GM12878 (cell line): ENCODE measurements at regions not wholly inside any gene's neighbourhood (a gene's known extent, or its start where the extent isn't known, plus 50 kb on each side); places are given as distances from the start of the nearest gene placed in this dataset.

Source experiments
- ATAC-seq: fragments of 200-7000 bp; cut with Tn5 transposase; 3 replicates; pipeline ENCODE4 v1.9.1; 2020; ENCODE audit warnings: mild to moderate bottlenecking, moderate library complexity
- BruUV-seq: library from RNA; stranded (reverse); fragments of 400-500 nt; replicated peaks from 2 replicates; lab custom pipeline; 2021; lab: Mats Ljungman, UMichigan
- CTCF ChIA-PET: fragments of 300-600 bp; sonication (Branson Sonifier 250); formaldehyde crosslinking; extraction: SDS; loops from one replicate; lab custom pipeline; 2021; ENCODE audit warnings: inconsistent platforms; lab: Yijun Ruan, JAX
- POLR2A ChIA-PET: fragments of 350-600 bp; formaldehyde crosslinking; extraction: SDS; loops from one replicate; lab custom pipeline; 2021; ENCODE audit warnings: inconsistent platforms; lab: Charles Lee
- RAD21 ChIA-PET: fragments of 300-600 bp; sonication (Branson Sonifier 250); formaldehyde crosslinking; loops from one replicate; lab custom pipeline; 2023; ENCODE audit warnings: antibody characterized with exemption; ENCODE audit not compliant: unreplicated experiment; lab: Charles Lee
- SMC1A ChIA-PET: fragments of 300-600 bp; sonication (Branson Sonifier 250); formaldehyde crosslinking; loops from one replicate; lab custom pipeline; 2023; ENCODE audit not compliant: unreplicated experiment, uncharacterized antibody; lab: Charles Lee
- DNase-seq: peaks from one replicate; pipeline ENCODE4 v3.0.0-alpha.2; 2011; ENCODE audit warnings: low read depth, low spot score
- FAIRE-seq: peaks from 3 replicates; lab custom pipeline; 2011; peaks lifted over from hg19 to GRCh38; lab: Jason Lieb, UNC
- H2AFZ ChIP-seq: 2 replicates; pipeline ENCODE4 v1.6.0; 2011; ENCODE audit warnings: low read depth, low read length, control low read depth; ENCODE audit not compliant: control insufficient read depth
- H3K27ac ChIP-seq: 2 replicates; pipeline ENCODE4 v1.5.1; 2011; ENCODE audit warnings: control low read depth; ENCODE audit not compliant: control insufficient read depth, insufficient read depth
- H3K27me3 ChIP-seq, 2 experiments: replicated peaks in 1 of 2; 2 replicates each; pipeline versions ENCODE4 v1.6.0 to v1.6.1; 2011; ENCODE audit warnings: low read length in 1 of 2; ENCODE audit not compliant: control insufficient read depth in 2 of 2, insufficient read depth in 2 of 2
- H3K36me3 ChIP-seq, 2 experiments: 2 replicates each; pipeline ENCODE4 v1.5.1; 2011; ENCODE audit warnings: low read length in 1 of 2; ENCODE audit not compliant: control insufficient read depth in 2 of 2, insufficient read depth in 2 of 2
- H3K4me1 ChIP-seq: 2 replicates; pipeline ENCODE4 v1.6.1; 2011; ENCODE audit warnings: mild to moderate bottlenecking, low read length, moderate library complexity, mixed read lengths; ENCODE audit not compliant: control insufficient read depth, insufficient read depth
- H3K4me2 ChIP-seq: 2 replicates; pipeline ENCODE4 v1.6.0; 2011; ENCODE audit warnings: control low read depth; ENCODE audit not compliant: control insufficient read depth, insufficient read depth
- H3K4me3 ChIP-seq: fragments of 200-600 bp; sonication (generic); 2 replicates; pipeline ENCODE4 v1.5.1; 2016
- H3K79me2 ChIP-seq: 2 replicates; pipeline ENCODE4 v1.6.0; 2011; ENCODE audit warnings: low read length; ENCODE audit not compliant: control insufficient read depth, insufficient read depth
- H3K9ac ChIP-seq: 2 replicates; pipeline ENCODE4 v1.8.0; 2011; ENCODE audit warnings: low read length, control low read depth, mixed read lengths; ENCODE audit not compliant: control insufficient read depth, insufficient read depth
- H3K9me3 ChIP-seq: replicated peaks from 3 replicates; pipeline ENCODE4 v1.5.1; 2011; ENCODE audit warnings: mild to moderate bottlenecking, low read length; ENCODE audit not compliant: control insufficient read depth, insufficient read depth
- H4K20me1 ChIP-seq: 2 replicates; pipeline ENCODE4 v1.6.0; 2011; ENCODE audit not compliant: control insufficient read depth, insufficient read depth
- BRCA1 ChIP-seq: IDR thresholded peaks from 2 replicates; pipeline ENCODE4 v1.6.1; 2011; ENCODE audit warnings: low read depth, low read length, improper control_type of control experiment
- CBFB ChIP-seq: IDR thresholded peaks from 2 replicates; pipeline ENCODE4 v1.6.1; 2016; ENCODE audit warnings: antibody characterized with exemption, low read depth
- CREM ChIP-seq: IDR thresholded peaks from 2 replicates; pipeline ENCODE4 v1.6.1; 2014; ENCODE audit warnings: antibody characterized with exemption, low read depth
- EZH2 ChIP-seq: IDR thresholded peaks from 2 replicates; pipeline ENCODE4 v1.6.1; 2012; ENCODE audit warnings: low read depth, mild to moderate bottlenecking, control low read depth, inconsistent platforms, low read length, borderline replicate concordance; ENCODE audit not compliant: control insufficient read depth
- HCFC1 ChIP-seq: fragments of 150-350 bp; IDR thresholded peaks from 2 replicates; pipeline ENCODE4 v1.6.1; 2014; ENCODE audit warnings: low read length
- PKNOX1 ChIP-seq: fragments of 450-650 bp; IDR thresholded peaks from 2 replicates; pipeline ENCODE4 v1.6.1; 2016; ENCODE audit warnings: mild to moderate bottlenecking
- SMARCA5 ChIP-seq: fragments of 450-650 bp; IDR thresholded peaks from 2 replicates; pipeline ENCODE4 v1.6.1; 2017; ENCODE audit warnings: mild to moderate bottlenecking
- SUZ12 ChIP-seq: fragments of 200-600 bp; sonication (generic); IDR thresholded peaks from one replicate; pipeline ENCODE4 v1.6.1; 2018; ENCODE audit warnings: antibody characterized with exemption, mild to moderate bottlenecking; ENCODE audit not compliant: unreplicated experiment
- ZBED1 ChIP-seq: IDR thresholded peaks from 2 replicates; pipeline ENCODE4 v1.6.1; 2016; ENCODE audit warnings: borderline replicate concordance
- ZBTB33 ChIP-seq: fragments of 450-650 bp; IDR thresholded peaks from 2 replicates; pipeline ENCODE4 v1.6.1; 2017; ENCODE audit warnings: mild to moderate bottlenecking
- ZNF24 ChIP-seq: fragments of 450-650 bp; IDR thresholded peaks from 2 replicates; pipeline ENCODE4 v1.6.1; 2017; ENCODE audit warnings: antibody characterized with exemption, mild to moderate bottlenecking
- ZSCAN29 ChIP-seq: fragments of 450-650 bp; IDR thresholded peaks from 2 replicates; pipeline ENCODE4 v1.6.1; 2017; ENCODE audit warnings: mild to moderate bottlenecking, moderate library complexity
- WGBS: methylation state at CpG from one replicate; pipeline ENCODE4 v1.1.6; 2016; ENCODE audit warnings: low lambda C conversion rate; ENCODE audit not compliant: insufficient replicate concordance, insufficient coverage; ENCODE audit errors: missing lambda C conversion rate; 5-methylcytosine and 5-hydroxymethylcytosine counted together
- in situ Hi-C: fragments of 300-500 bp; cut with MboI; formaldehyde crosslinking; loops from 9 replicates; pipeline ENCODE4 v1.14.3; 2018; ENCODE audit warnings: mixed read lengths
- intact Hi-C: fragments of 100-400 bp; cut with micrococcal nuclease; formaldehyde crosslinking; loops from one replicate; pipeline ENCODE4 v1.14.2; 2022; ENCODE audit not compliant: unreplicated experiment

GRCh38 chr9:74006935-74007334 is 490.2 kb upstream of the RORB start:
- WGBS, result 16% methylated on average over 2 of the region's 2 CpGs
- no peak for TF ChIP-seq PKNOX1
- no peak for TF ChIP-seq HCFC1
- TF ChIP-seq CREM, result no peak
- no peak for TF ChIP-seq ZNF24
- no peak for TF ChIP-seq SUZ12
- no peak for TF ChIP-seq CBFB
- TF ChIP-seq EZH2, result no peak
- no peak for TF ChIP-seq BRCA1
- TF ChIP-seq ZSCAN29, result no peak
- TF ChIP-seq SMARCA5, result no peak
- TF ChIP-seq ZBTB33, result no peak
- no peak for TF ChIP-seq ZBED1
- Histone ChIP-seq H3K36me3 (no peaks in the 10 kb centered on the region), H3K79me2 (no peaks in the 10 kb centered on the region), H3K4me2 (no peak overlapping the region), H3K9ac (no peak overlapping the region), H2AFZ (no peak overlapping the region), H3K27me3 (no peaks in the 10 kb centered on the region), H4K20me1 (no peaks in the 10 kb centered on the region), H3K9me3 (no peaks in the 10 kb centered on the region), H3K4me3 (no peak overlapping the region), H3K27ac (no peak overlapping the region), H3K4me1 (no peaks in the 10 kb centered on the region)
- ChIA-PET SMC1A (no interaction called here), RAD21 (no interaction called here), CTCF (no interaction called here), POLR2A (no interaction called here)
- DNase-seq, result no peak
- ATAC-seq, result no peak
- in situ Hi-C loops (no loop called here), intact Hi-C loops (no loop called here)
- FAIRE-seq, result no peak
- no TSS peak for BruUV-seq
